ENCODE measurements at regions not wholly inside any gene's neighbourhood (a gene's known extent, or its start where the extent isn't known, plus 50 kb on each side); places are given as distances from the start of the nearest gene placed in this dataset.
A peak's percentile ranks its signal among the peaks of the same experiment; 100 is the strongest.

GRCh38 chr12:103128862-103129501 is 171.5 kb downstream of the ASCL1 start:
- no peak for DNase-seq (ENCODE audit: low read depth)
- H3K4me3 ChIP-seq (ENCODE audit: low read depth, low read length): no peak overlapping the region

GRCh38 chr12:103130564-103130963 is 173.1 kb downstream of the ASCL1 start:
- no peak for TF ChIP-seq CTCF (IDR thresholded peaks at IDR 0.05; ENCODE audit: low read depth, low read length, missing control alignments)
- DNase-seq (ENCODE audit: low read depth): no peak
- H3K4me3 ChIP-seq (ENCODE audit: low read depth, low read length): no peak overlapping the region

More at GRCh38 chr12:103128862-103129501, 171.5 kb downstream of the ASCL1 start:
- TF ChIP-seq CTCF (IDR thresholded peaks at IDR 0.05; ENCODE audit: low read depth, low read length, missing control alignments): no peak

- TF ChIP-seq CTCF (IDR thresholded peaks at IDR 0.05; ENCODE audit: low read depth, low read length, missing control alignments): no peak
- H3K4me3 ChIP-seq (ENCODE audit: low read depth, low read length): no peak overlapping the region
- no peak for DNase-seq (ENCODE audit: low read depth)
Measured at GRCh38 chr12:103138538-103138937, 181.1 kb downstream of the ASCL1 start.

GRCh38 chr12:103139876-103140275 is 182.4 kb downstream of the ASCL1 start:
- TF ChIP-seq CTCF (IDR thresholded peaks at IDR 0.05; ENCODE audit: low read depth, low read length, missing control alignments): no peak
- no peak for DNase-seq (ENCODE audit: low read depth)
- H3K4me3 ChIP-seq (ENCODE audit: low read depth, low read length): no peak overlapping the region

GRCh38 chr12:103140286-103140685 is 182.8 kb downstream of the ASCL1 start:
- no peak overlapping the region for H3K4me3 ChIP-seq (ENCODE audit: low read depth, low read length)
- no peak for DNase-seq (ENCODE audit: low read depth)

GRCh38 chr12:103144278-103144677 is 186.8 kb downstream of the ASCL1 start:
- DNase-seq (ENCODE audit: low read depth): peak; percentile 31
- no peak overlapping the region for H3K4me3 ChIP-seq (ENCODE audit: low read depth, low read length)
- TF ChIP-seq CTCF (IDR thresholded peaks at IDR 0.05; ENCODE audit: low read depth, low read length, missing control alignments): no peak

More at GRCh38 chr12:103140286-103140685, 182.8 kb downstream of the ASCL1 start:
- no peak for TF ChIP-seq CTCF (IDR thresholded peaks at IDR 0.05; ENCODE audit: low read depth, low read length, missing control alignments)

- no peak for DNase-seq (ENCODE audit: low read depth)
- TF ChIP-seq CTCF (IDR thresholded peaks at IDR 0.05; ENCODE audit: low read depth, low read length, missing control alignments): no peak
Measured at GRCh38 chr12:103160622-103161021, 203.1 kb downstream of the ASCL1 start.

More at GRCh38 chr12:103160622-103161021, 203.1 kb downstream of the ASCL1 start:
- no peak overlapping the region for H3K4me3 ChIP-seq (ENCODE audit: low read depth, low read length)

Measured in GM12864 (cell line).